Mammary epithelial cell (primary cell): ENCODE measurements at regions not wholly inside any gene's neighbourhood (a gene's known extent, or its start where the extent isn't known, plus 50 kb on each side); places are given as distances from the start of the nearest gene placed in this dataset.

ENCODE experiments used
- EZH2 ChIP-seq: IDR thresholded peaks from 2 replicates; pipeline ENCODE4 v1.6.1; 2012; ENCODE audit warnings: low read length, inconsistent platforms, borderline replicate concordance
- TF ChIP-seq, protein P1 (sequence below), 2 donors: IDR thresholded peaks in 1 of 2; conservative IDR thresholded peaks in 1 of 2; 2 replicates each; pipeline ENCODE4 v1.5.1; 2011 to 2012; ENCODE audit warnings: inconsistent platforms in 2 of 2, low read length in 2 of 2, mild to moderate bottlenecking in 2 of 2, control low read depth in 1 of 2, low read depth in 1 of 2; ENCODE audit not compliant: insufficient read depth in 1 of 2; ENCODE audit errors: extremely low read depth in 1 of 2

DNA sequence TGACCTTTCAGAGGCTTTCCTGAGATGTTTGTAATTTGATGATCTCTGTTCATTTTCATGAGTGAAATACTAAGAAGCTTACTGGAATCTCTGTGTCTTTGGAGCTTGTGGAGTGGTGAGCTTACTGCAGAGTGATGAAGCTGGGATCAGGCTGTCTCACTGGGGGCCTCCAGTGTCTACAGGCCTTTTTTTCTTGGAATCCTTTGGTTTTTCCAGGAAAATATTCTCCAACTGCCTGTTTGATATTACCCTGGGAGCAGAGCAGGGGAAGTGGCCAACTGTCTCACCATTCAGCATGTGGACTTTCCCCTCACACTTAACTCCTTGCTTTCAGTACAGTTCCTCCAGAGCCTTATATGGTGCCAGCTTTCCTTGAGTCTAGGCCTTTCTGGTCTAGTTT lies 62.0 kb upstream of the KCNA1 start:
- TF ChIP-seq, protein P1, sequence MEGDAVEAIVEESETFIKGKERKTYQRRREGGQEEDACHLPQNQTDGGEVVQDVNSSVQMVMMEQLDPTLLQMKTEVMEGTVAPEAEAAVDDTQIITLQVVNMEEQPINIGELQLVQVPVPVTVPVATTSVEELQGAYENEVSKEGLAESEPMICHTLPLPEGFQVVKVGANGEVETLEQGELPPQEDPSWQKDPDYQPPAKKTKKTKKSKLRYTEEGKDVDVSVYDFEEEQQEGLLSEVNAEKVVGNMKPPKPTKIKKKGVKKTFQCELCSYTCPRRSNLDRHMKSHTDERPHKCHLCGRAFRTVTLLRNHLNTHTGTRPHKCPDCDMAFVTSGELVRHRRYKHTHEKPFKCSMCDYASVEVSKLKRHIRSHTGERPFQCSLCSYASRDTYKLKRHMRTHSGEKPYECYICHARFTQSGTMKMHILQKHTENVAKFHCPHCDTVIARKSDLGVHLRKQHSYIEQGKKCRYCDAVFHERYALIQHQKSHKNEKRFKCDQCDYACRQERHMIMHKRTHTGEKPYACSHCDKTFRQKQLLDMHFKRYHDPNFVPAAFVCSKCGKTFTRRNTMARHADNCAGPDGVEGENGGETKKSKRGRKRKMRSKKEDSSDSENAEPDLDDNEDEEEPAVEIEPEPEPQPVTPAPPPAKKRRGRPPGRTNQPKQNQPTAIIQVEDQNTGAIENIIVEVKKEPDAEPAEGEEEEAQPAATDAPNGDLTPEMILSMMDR (conservative IDR thresholded peaks at IDR 0.05 in 1 of 2, IDR thresholded peaks at IDR 0.05 in 1 of 2; ENCODE audit: extremely low read depth in 1 of 2, insufficient read depth in 1 of 2, low read depth in 1 of 2, low read length in 2 of 2) = no peak
- no peak for TF ChIP-seq EZH2
